Keratinocyte (primary cell): ENCODE measurements at regions not wholly inside any gene's neighbourhood (a gene's known extent, or its start where the extent isn't known, plus 50 kb on each side); places are given as distances from the start of the nearest gene placed in this dataset.

Experiments
- DNase-seq: peaks from one replicate; pipeline ENCODE4 v3.0.0-alpha.2; 2011; ENCODE audit warnings: low read depth, missing footprints, low spot score
- FAIRE-seq: peaks from 2 replicates; lab custom pipeline; 2011; peaks lifted over from hg19 to GRCh38; lab: Jason Lieb, UNC
- H2AFZ ChIP-seq: 2 replicates; pipeline ENCODE4 v1.6.0; 2012; ENCODE audit warnings: low read length, control low read depth, inconsistent platforms; ENCODE audit not compliant: control insufficient read depth
- H3K27ac ChIP-seq: 2 replicates; pipeline ENCODE4 v1.5.1; 2011; ENCODE audit warnings: low read length; ENCODE audit not compliant: control insufficient read depth, insufficient read depth
- H3K27me3 ChIP-seq: 3 replicates; pipeline ENCODE4 v1.6.0; 2011; ENCODE audit warnings: low read length; ENCODE audit not compliant: control insufficient read depth, insufficient read depth; ENCODE audit errors: extremely low read depth
- H3K36me3 ChIP-seq, 2 experiments: 2 replicates in 1 of 2; 3 replicates in 1 of 2; pipeline ENCODE4 v1.5.1; 2011; ENCODE audit warnings: low read length in 2 of 2, mild to moderate bottlenecking in 1 of 2; ENCODE audit not compliant: control insufficient read depth in 2 of 2, insufficient read depth in 2 of 2; ENCODE audit errors: extremely low read depth in 1 of 2
- H3K4me1 ChIP-seq: 3 replicates; pipeline ENCODE4 v1.5.1; 2011; ENCODE audit warnings: low read length; ENCODE audit not compliant: control insufficient read depth, insufficient read depth; ENCODE audit errors: extremely low read depth
- H3K4me2 ChIP-seq: 3 replicates; pipeline ENCODE4 v1.6.0; 2011; ENCODE audit warnings: low read depth, low read length; ENCODE audit not compliant: control insufficient read depth, insufficient read depth; ENCODE audit errors: extremely low read depth
- H3K4me3 ChIP-seq, 3 experiments: fragments of 200-600 bp in 1 of 3; sonication (generic) in 1 of 3; 2 replicates in 2 of 3; 3 replicates in 1 of 3; pipeline ENCODE4 v1.5.1; 2011 to 2016; ENCODE audit warnings: low read length in 3 of 3, mild to moderate bottlenecking in 3 of 3, control low read depth in 2 of 3, inconsistent platforms in 1 of 3, low read depth in 1 of 3, mixed read lengths in 1 of 3, mixed run types in 1 of 3, moderate library complexity in 1 of 3; ENCODE audit not compliant: control insufficient read depth in 2 of 3, insufficient read depth in 2 of 3; ENCODE audit errors: extremely low read depth in 1 of 3
- H3K79me2 ChIP-seq: 2 replicates; pipeline ENCODE4 v1.6.0; 2012; ENCODE audit warnings: low read length; ENCODE audit not compliant: control insufficient read depth, insufficient read depth
- H3K9ac ChIP-seq: 3 replicates; pipeline ENCODE4 v1.6.0; 2011; ENCODE audit warnings: low read length; ENCODE audit not compliant: control insufficient read depth, insufficient read depth; ENCODE audit errors: extremely low read depth
- H3K9me1 ChIP-seq: 3 replicates; pipeline ENCODE4 v1.6.0; 2011; ENCODE audit warnings: low read length; ENCODE audit not compliant: control insufficient read depth, insufficient read depth; ENCODE audit errors: extremely low read depth
- H3K9me3 ChIP-seq: 2 replicates; pipeline ENCODE4 v1.5.1; 2012; ENCODE audit warnings: low read depth, low read length; ENCODE audit not compliant: control insufficient read depth
- H4K20me1 ChIP-seq: 3 replicates; pipeline ENCODE4 v1.6.0; 2011; ENCODE audit warnings: low read length; ENCODE audit not compliant: control insufficient read depth, insufficient read depth; ENCODE audit errors: extremely low read depth
- CTCF ChIP-seq, 3 experiments: IDR thresholded peaks in 1 of 3; conservative IDR thresholded peaks in 1 of 3; optimal IDR thresholded peaks in 1 of 3; 2 replicates in 2 of 3; 3 replicates in 1 of 3; pipeline versions ENCODE3 to v1.5.1; 2011; ENCODE audit warnings: low read length in 3 of 3, mild to moderate bottlenecking in 3 of 3, moderate library complexity in 2 of 3, control low read depth in 1 of 3, inconsistent platforms in 1 of 3; ENCODE audit not compliant: insufficient read depth in 2 of 3; ENCODE audit errors: extremely low read depth in 1 of 3
- EZH2 ChIP-seq: IDR thresholded peaks from one replicate; pipeline ENCODE4 v1.6.1; 2012; ENCODE audit warnings: inconsistent platforms, mild to moderate bottlenecking, low read length, moderate library complexity
- dilution Hi-C: fragments of 300-500 bp; cut with MboI; formaldehyde crosslinking; loops from one replicate; pipeline ENCODE4 v1.7.0; 2020; ENCODE audit warnings: low sequenced_read_pairs; ENCODE audit not compliant: extremely low pct_ligation_motif_present

GRCh38 chr13:58964048-58964447 is 1199.7 kb downstream of the DIAPH3 start:
- Histone ChIP-seq H3K9ac (no peak overlapping the region), H3K36me3 (no peaks in the 10 kb centered on the region), H3K4me3 (no peak overlapping the region), H4K20me1 (no peaks in the 10 kb centered on the region), H3K79me2 (no peaks in the 10 kb centered on the region), H3K9me3 (no peaks in the 10 kb centered on the region), H3K27me3 (no peaks in the 10 kb centered on the region), H2AFZ (no peak overlapping the region), H3K27ac (no peak overlapping the region), H3K9me1 (no peaks in the 10 kb centered on the region), H3K4me2 (no peak overlapping the region), H3K4me1 (no peaks in the 10 kb centered on the region)
- TF ChIP-seq CTCF (optimal IDR thresholded peaks at IDR 0.05 in 1 of 3, IDR thresholded peaks at IDR 0.05 in 1 of 3, conservative IDR thresholded peaks at IDR 0.05 in 1 of 3; ENCODE audit: extremely low read depth in 1 of 3, insufficient read depth in 2 of 3, low read length in 3 of 3) (no peak), EZH2 (no peak)
- DNase-seq, result no peak
- dilution Hi-C loops, result no loop called here
- FAIRE-seq, result no peak

- no peak overlapping the region for H2AFZ ChIP-seq
- H3K9me1 ChIP-seq, result no peaks in the 10 kb centered on the region
- no peak for FAIRE-seq
- no peaks in the 10 kb centered on the region for H3K36me3 ChIP-seq
- H3K4me3 ChIP-seq, result no peak overlapping the region
- H3K27ac ChIP-seq, result no peak overlapping the region
- no peak for TF ChIP-seq CTCF (optimal IDR thresholded peaks at IDR 0.05 in 1 of 3, IDR thresholded peaks at IDR 0.05 in 1 of 3, conservative IDR thresholded peaks at IDR 0.05 in 1 of 3; ENCODE audit: extremely low read depth in 1 of 3, insufficient read depth in 2 of 3, low read length in 3 of 3)
- no peak for TF ChIP-seq EZH2
- H3K79me2 ChIP-seq, result no peaks in the 10 kb centered on the region
- H4K20me1 ChIP-seq, result no peaks in the 10 kb centered on the region
- H3K9me3 ChIP-seq, result no peaks in the 10 kb centered on the region
- H3K4me1 ChIP-seq, result no peaks in the 10 kb centered on the region
- H3K4me2 ChIP-seq, result no peak overlapping the region
- no peaks in the 10 kb centered on the region for H3K27me3 ChIP-seq
- dilution Hi-C loops, result no loop called here
- no peak for DNase-seq
- H3K9ac ChIP-seq, result no peak overlapping the region
Observed at GRCh38 chr13:58977085-58977484, 1186.6 kb downstream of the DIAPH3 start.
